ENCODE measurements at regions not wholly inside any gene's neighbourhood (a gene's known extent, or its start where the extent isn't known, plus 50 kb on each side); places are given as distances from the start of the nearest gene placed in this dataset.

- H3K27ac ChIP-seq (ENCODE audit: extremely low read depth, low read depth, low read length): no peak overlapping the region
- ChIA-PET POLR2A (no interaction called here), CTCF (interaction anchor here (0.6 to 0.7 kb wide), 2 partner anchors 46 to 312 kb away, joined by 3 to 4 read pairs; no protein-coding TSS in a partner anchor)
- H3K9me3 ChIP-seq (ENCODE audit: control insufficient read depth, insufficient read depth, low read depth, low read length): no peaks in the 10 kb centered on the region
- H3K36me3 ChIP-seq (ENCODE audit: control insufficient read depth in 2 of 2, insufficient read depth in 1 of 2, low read length in 2 of 2): no peaks in the 10 kb centered on the region
- TF ChIP-seq, protein P1, sequence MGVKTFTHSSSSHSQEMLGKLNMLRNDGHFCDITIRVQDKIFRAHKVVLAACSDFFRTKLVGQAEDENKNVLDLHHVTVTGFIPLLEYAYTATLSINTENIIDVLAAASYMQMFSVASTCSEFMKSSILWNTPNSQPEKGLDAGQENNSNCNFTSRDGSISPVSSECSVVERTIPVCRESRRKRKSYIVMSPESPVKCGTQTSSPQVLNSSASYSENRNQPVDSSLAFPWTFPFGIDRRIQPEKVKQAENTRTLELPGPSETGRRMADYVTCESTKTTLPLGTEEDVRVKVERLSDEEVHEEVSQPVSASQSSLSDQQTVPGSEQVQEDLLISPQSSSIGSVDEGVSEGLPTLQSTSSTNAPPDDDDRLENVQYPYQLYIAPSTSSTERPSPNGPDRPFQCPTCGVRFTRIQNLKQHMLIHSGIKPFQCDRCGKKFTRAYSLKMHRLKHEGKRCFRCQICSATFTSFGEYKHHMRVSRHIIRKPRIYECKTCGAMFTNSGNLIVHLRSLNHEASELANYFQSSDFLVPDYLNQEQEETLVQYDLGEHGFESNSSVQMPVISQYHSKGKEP (tag by site-specific recombination; IDR thresholded peaks at IDR 0.05): no peak
- TF ChIP-seq ZNF24 (tag by site-specific recombination; IDR thresholded peaks at IDR 0.05) (no peak), PRDM2 (tag by site-specific recombination; IDR thresholded peaks at IDR 0.05; ENCODE audit: borderline replicate concordance) (no peak), ZNF394 (tag by site-specific recombination; IDR thresholded peaks at IDR 0.05; ENCODE audit: borderline replicate concordance) (no peak), ZNF211 (tag by site-specific recombination; IDR thresholded peaks at IDR 0.05; ENCODE audit: low read depth) (no peak), KLF17 (tag by site-specific recombination; IDR thresholded peaks at IDR 0.05) (no peak), ZNF530 (tag by site-specific recombination; IDR thresholded peaks at IDR 0.05; ENCODE audit: low read depth) (no peak)
- TF ChIP-seq, protein P2, sequence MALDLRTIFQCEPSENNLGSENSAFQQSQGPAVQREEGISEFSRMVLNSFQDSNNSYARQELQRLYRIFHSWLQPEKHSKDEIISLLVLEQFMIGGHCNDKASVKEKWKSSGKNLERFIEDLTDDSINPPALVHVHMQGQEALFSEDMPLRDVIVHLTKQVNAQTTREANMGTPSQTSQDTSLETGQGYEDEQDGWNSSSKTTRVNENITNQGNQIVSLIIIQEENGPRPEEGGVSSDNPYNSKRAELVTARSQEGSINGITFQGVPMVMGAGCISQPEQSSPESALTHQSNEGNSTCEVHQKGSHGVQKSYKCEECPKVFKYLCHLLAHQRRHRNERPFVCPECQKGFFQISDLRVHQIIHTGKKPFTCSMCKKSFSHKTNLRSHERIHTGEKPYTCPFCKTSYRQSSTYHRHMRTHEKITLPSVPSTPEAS (tag by site-specific recombination; IDR thresholded peaks at IDR 0.05): no peak
- H3K4me3 ChIP-seq (ENCODE audit: low read depth, low read length): no peak overlapping the region
- peaks cover 45% of the 10 kb centered on the region for H3K4me1 ChIP-seq (ENCODE audit: control insufficient read depth, insufficient read depth, low read length)
Observed at GRCh38 chr2:18831916-18832510, 242.6 kb upstream of the NT5C1B start.

DNA sequence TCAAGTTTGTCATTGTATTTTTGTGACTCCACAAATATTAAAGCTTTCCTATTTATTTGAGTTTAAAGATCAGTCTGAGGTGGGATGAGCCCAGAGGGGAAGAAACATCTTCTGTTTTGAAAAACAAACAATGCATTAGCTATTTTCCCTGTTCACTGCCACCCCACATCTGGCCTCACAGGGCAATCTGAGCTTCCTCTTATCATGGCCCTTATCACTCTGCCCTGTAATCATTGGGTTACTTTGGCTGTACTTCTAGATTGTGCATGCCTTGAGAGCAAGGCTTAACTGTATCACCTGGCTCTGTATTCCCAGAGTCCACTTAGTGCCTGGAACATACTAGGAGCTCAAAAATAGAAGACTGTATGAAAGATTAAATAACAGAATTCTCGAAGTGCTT, 241.6 kb upstream of the NT5C1B start:
- Histone ChIP-seq H3K9me3 (ENCODE audit: control insufficient read depth, insufficient read depth, low read depth, low read length) (no peaks in the 10 kb centered on the region), H3K36me3 (ENCODE audit: control insufficient read depth in 2 of 2, insufficient read depth in 1 of 2, low read length in 2 of 2) (no peaks in the 10 kb centered on the region), H3K4me1 (ENCODE audit: control insufficient read depth, insufficient read depth, low read length) (peaks cover 35% of the 10 kb centered on the region), H3K27ac (ENCODE audit: extremely low read depth, low read depth, low read length) (no peak overlapping the region), H3K4me3 (ENCODE audit: low read depth, low read length) (no peak overlapping the region)
- 0 out of 2 replicates have a peak, but pooled peaks have one; percentile 12 for TF ChIP-seq ZXDB (tag by site-specific recombination; IDR thresholded peaks at IDR 0.05)
- no peak for TF ChIP-seq SETDB1 (IDR thresholded peaks at IDR 0.05; ENCODE audit: insufficient read length, low read length)
- no peak for TF ChIP-seq ZNF16 (tag by site-specific recombination; IDR thresholded peaks at IDR 0.05; ENCODE audit: low read depth)
- TF ChIP-seq, protein P3, sequence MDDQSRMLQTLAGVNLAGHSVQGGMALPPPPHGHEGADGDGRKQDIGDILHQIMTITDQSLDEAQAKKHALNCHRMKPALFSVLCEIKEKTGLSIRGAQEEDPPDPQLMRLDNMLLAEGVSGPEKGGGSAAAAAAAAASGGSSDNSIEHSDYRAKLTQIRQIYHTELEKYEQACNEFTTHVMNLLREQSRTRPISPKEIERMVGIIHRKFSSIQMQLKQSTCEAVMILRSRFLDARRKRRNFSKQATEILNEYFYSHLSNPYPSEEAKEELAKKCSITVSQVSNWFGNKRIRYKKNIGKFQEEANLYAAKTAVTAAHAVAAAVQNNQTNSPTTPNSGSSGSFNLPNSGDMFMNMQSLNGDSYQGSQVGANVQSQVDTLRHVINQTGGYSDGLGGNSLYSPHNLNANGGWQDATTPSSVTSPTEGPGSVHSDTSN (CRISPR knock-in tag; IDR thresholded peaks at IDR 0.05): no peak
- TF ChIP-seq ZNF701 (tag by site-specific recombination; IDR thresholded peaks at IDR 0.05): no peak
- no peak for TF ChIP-seq ZFP37 (tag by site-specific recombination; IDR thresholded peaks at IDR 0.05)
- no peak for TF ChIP-seq ZNF202 (tag by site-specific recombination; IDR thresholded peaks at IDR 0.05; ENCODE audit: borderline replicate concordance)
- TF ChIP-seq ZNF404 (tag by site-specific recombination; IDR thresholded peaks at IDR 0.05): no peak
- CTCF ChIA-PET: interaction anchor here (0.6 to 1.3 kb wide), 2 partner anchors 426 to 517 kb away, joined by 3 to 4 read pairs; no protein-coding TSS in a partner anchor
- POLR2A ChIA-PET: no interaction called here

Measured in HEK293 (cell line).